NB4 (cell line): ENCODE measurements at regions not wholly inside any gene's neighbourhood (a gene's known extent, or its start where the extent isn't known, plus 50 kb on each side); places are given as distances from the start of the nearest gene placed in this dataset.

Experiments
- DNase-seq: peaks from one replicate; pipeline ENCODE4 v3.0.0; 2010; ENCODE audit warnings: low read depth
- H3K4me3 ChIP-seq: one replicate; pipeline ENCODE4 v1.5.1; 2011; ENCODE audit warnings: mild to moderate bottlenecking, low read depth, low read length, moderate library complexity
- CTCF ChIP-seq: IDR thresholded peaks from one replicate; pipeline ENCODE4 v1.5.1; 2012; ENCODE audit warnings: low read depth, low read length
- MAX ChIP-seq: IDR thresholded peaks from 2 replicates; pipeline ENCODE4 v1.6.1; 2011; ENCODE audit warnings: low read depth, low read length
- MYC ChIP-seq: IDR thresholded peaks from 2 replicates; pipeline ENCODE4 v1.6.1; 2011; ENCODE audit warnings: low read depth, low read length
- POLR2A ChIP-seq: IDR thresholded peaks from 2 replicates; pipeline ENCODE4 v1.6.1; 2011; ENCODE audit warnings: mild to moderate bottlenecking; ENCODE audit not compliant: insufficient read length; ENCODE audit errors: extremely low read depth

GRCh38 chr13:59519819-59520218 is 643.9 kb downstream of the DIAPH3 start:
- no peak for DNase-seq
- TF ChIP-seq MAX (no peak), CTCF (no peak), MYC (no peak), POLR2A (no peak)
- no peak overlapping the region for H3K4me3 ChIP-seq

DNA sequence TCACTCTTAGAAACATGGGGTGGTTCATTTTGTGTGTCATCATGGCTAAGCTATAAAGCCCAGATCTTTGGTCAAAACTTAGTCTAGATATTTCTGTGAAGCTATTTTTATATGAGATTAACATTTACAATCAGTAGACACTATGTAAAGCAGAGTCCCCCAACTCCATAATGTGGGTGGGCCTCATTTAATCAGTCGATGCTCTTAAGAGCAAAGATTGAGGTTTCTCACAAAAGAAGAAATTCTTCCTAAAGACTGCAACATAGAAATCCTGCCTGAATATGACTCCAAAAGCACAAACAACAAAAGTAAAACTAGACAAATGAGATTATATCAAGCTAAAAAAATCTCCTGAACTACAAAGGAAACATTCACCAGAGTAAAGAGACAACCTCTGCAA is 642.2 kb downstream of the DIAPH3 start:
- DNase-seq, result no peak
- no peak overlapping the region for H3K4me3 ChIP-seq
- no peak for TF ChIP-seq CTCF
- no peak for TF ChIP-seq MYC
- TF ChIP-seq POLR2A, result no peak
- TF ChIP-seq MAX, result no peak

GRCh38 chr13:59522652-59523051 is 641.1 kb downstream of the DIAPH3 start:
- no peak for DNase-seq
- TF ChIP-seq POLR2A, result no peak
- no peak for TF ChIP-seq CTCF
- no peak for TF ChIP-seq MAX
- no peak for TF ChIP-seq MYC
- no peak overlapping the region for H3K4me3 ChIP-seq

GRCh38 chr13:59527500-59527899 is 636.2 kb downstream of the DIAPH3 start:
- TF ChIP-seq MAX (0 out of 2 replicates have a peak, but pooled peaks have one; percentile 5), MYC (no peak), POLR2A (no peak)
- DNase-seq, result peak; percentile 14
- no peak overlapping the region for H3K4me3 ChIP-seq

DNA sequence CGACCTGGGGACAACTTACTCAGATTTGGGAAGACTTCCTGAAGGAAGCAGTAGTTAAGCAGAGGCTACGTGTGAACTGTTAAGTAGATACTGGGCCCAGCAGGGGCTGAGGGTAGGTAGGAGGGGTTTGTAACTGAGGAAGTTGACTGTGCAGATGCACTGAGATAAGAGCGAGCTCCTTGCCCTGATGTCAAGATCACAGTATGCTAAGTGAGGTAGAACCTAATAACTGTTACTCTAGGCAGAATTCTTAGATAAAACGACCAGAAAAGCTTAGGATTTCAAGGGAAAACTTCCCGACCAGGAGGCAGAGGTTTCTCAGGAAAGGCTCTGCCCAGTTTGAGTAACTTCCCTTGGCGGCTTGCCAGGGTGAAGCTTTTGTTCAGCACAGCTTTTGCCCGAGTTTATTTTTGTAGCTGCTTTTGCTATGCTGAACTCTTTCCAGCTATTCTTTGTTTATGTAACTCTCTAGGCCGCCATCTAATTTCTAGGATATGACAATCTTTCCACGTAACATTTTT is 632.1 kb downstream of the DIAPH3 start:
- TF ChIP-seq CTCF (no peak), MYC (peak; percentile 34; the same call in 1 of the 2 replicates), MAX (peak; percentile 37; the same call in 1 of the 2 replicates), POLR2A (no peak)
- no peak overlapping the region for H3K4me3 ChIP-seq
- peak; percentile 74 for DNase-seq

- no peak for DNase-seq
- no peak for TF ChIP-seq MAX
- TF ChIP-seq CTCF, result no peak
- TF ChIP-seq POLR2A, result no peak
- no peak for TF ChIP-seq MYC
- no peak overlapping the region for H3K4me3 ChIP-seq
Measured at GRCh38 chr13:59532405-59532804, 631.3 kb downstream of the DIAPH3 start.
